HEK293 (cell line): ENCODE measurements at regions not wholly inside any gene's neighbourhood (a gene's known extent, or its start where the extent isn't known, plus 50 kb on each side); places are given as distances from the start of the nearest gene placed in this dataset.

Experiments
- CTCF ChIA-PET: fragments of 350-600 bp; formaldehyde crosslinking; extraction: SDS; loops from one replicate; lab custom pipeline; 2021; ENCODE audit warnings: antibody characterized with exemption; lab: Yijun Ruan, JAX
- POLR2A ChIA-PET: fragments of 300-600 bp; formaldehyde crosslinking; extraction: SDS; loops from one replicate; lab custom pipeline; 2020; ENCODE audit warnings: antibody characterized with exemption, inconsistent platforms; lab: Yijun Ruan, JAX
- H3K27ac ChIP-seq: fragments of 200-500 bp; sonication (Bioruptor generic); 2 replicates; pipeline ENCODE4 v1.5.1; 2014; ENCODE audit warnings: low read depth, low read length, control low read depth, inconsistent platforms; ENCODE audit errors: extremely low read depth
- H3K36me3 ChIP-seq, 2 experiments: fragments of 200-500 bp in 1 of 2; sonication (Bioruptor generic) in 1 of 2; 1 replicate in 1 of 2; 2 replicates in 1 of 2; pipeline ENCODE4 v1.5.1; 2014 to 2017; ENCODE audit warnings: inconsistent platforms in 2 of 2, low read length in 2 of 2; ENCODE audit not compliant: control insufficient read depth in 2 of 2, insufficient read depth in 1 of 2
- H3K4me1 ChIP-seq: fragments of 200-500 bp; sonication (Bioruptor generic); 2 replicates; pipeline ENCODE4 v1.5.1; 2014; ENCODE audit warnings: mild to moderate bottlenecking, low read length, inconsistent platforms; ENCODE audit not compliant: control insufficient read depth, insufficient read depth
- H3K4me3 ChIP-seq: 2 replicates; pipeline ENCODE4 v1.5.1; 2011; ENCODE audit warnings: low read depth, mild to moderate bottlenecking, control low read depth, low read length, moderate library complexity
- H3K9me3 ChIP-seq: fragments of 200-500 bp; sonication (Bioruptor generic); 2 replicates; pipeline ENCODE4 v1.5.1; 2014; ENCODE audit warnings: low read depth, low read length, inconsistent platforms; ENCODE audit not compliant: control insufficient read depth, insufficient read depth
- GLIS1 ChIP-seq: fragments of 450-650 bp; formaldehyde crosslinking; IDR thresholded peaks from 2 replicates; pipeline ENCODE4 v1.5.1; 2016; ENCODE audit warnings: missing biosample characterization, missing genetic modification characterization
- KLF1 ChIP-seq: fragments of 450-650 bp; formaldehyde crosslinking; IDR thresholded peaks from 2 replicates; pipeline ENCODE4 v1.5.1; 2016; ENCODE audit warnings: missing biosample characterization, missing genetic modification characterization
- SCRT2 ChIP-seq: fragments of 450-650 bp; formaldehyde crosslinking; IDR thresholded peaks from 2 replicates; pipeline ENCODE4 v1.5.1; 2016; ENCODE audit warnings: missing biosample characterization, missing genetic modification characterization
- SP7 ChIP-seq: fragments of 450-650 bp; formaldehyde crosslinking; IDR thresholded peaks from 2 replicates; pipeline ENCODE4 v1.5.1; 2016; ENCODE audit warnings: missing biosample characterization, missing genetic modification characterization
- ZBTB11 ChIP-seq: fragments of 450-650 bp; formaldehyde crosslinking; conservative IDR thresholded peaks from 2 replicates; pipeline ENCODE4 v1.5.1; 2016; ENCODE audit warnings: low read depth, missing biosample characterization, missing genetic modification characterization
- ZBTB8A ChIP-seq: fragments of 450-650 bp; formaldehyde crosslinking; IDR thresholded peaks from 2 replicates; pipeline ENCODE4 v1.5.1; 2016; ENCODE audit warnings: missing biosample characterization, missing genetic modification characterization
- ZEB2 ChIP-seq: fragments of 450-650 bp; formaldehyde crosslinking; IDR thresholded peaks from 2 replicates; pipeline ENCODE4 v1.5.1; 2016; ENCODE audit warnings: missing biosample characterization, missing genetic modification characterization
- ZFP41 ChIP-seq: fragments of 450-650 bp; formaldehyde crosslinking; IDR thresholded peaks from 2 replicates; pipeline ENCODE4 v1.5.1; 2016; ENCODE audit warnings: missing biosample characterization, missing genetic modification characterization, borderline replicate concordance
- ZNF175 ChIP-seq: fragments of 450-650 bp; formaldehyde crosslinking; IDR thresholded peaks from 2 replicates; pipeline ENCODE4 v1.5.1; 2016; ENCODE audit warnings: missing biosample characterization, missing genetic modification characterization
- ZNF335 ChIP-seq: fragments of 450-650 bp; formaldehyde crosslinking; conservative IDR thresholded peaks from 2 replicates; pipeline ENCODE4 v1.5.1; 2016; ENCODE audit warnings: missing biosample characterization, missing genetic modification characterization
- ZNF449 ChIP-seq: fragments of 450-650 bp; formaldehyde crosslinking; IDR thresholded peaks from 2 replicates; pipeline ENCODE4 v1.5.1; 2017; ENCODE audit warnings: missing biosample characterization, mild to moderate bottlenecking, missing genetic modification characterization, moderate library complexity
- ZNF518A ChIP-seq: fragments of 450-650 bp; formaldehyde crosslinking; conservative IDR thresholded peaks from 2 replicates; pipeline ENCODE4 v1.5.1; 2016; ENCODE audit warnings: low read depth, missing biosample characterization, missing genetic modification characterization
- ZNF585B ChIP-seq: fragments of 450-650 bp; formaldehyde crosslinking; IDR thresholded peaks from 2 replicates; pipeline ENCODE4 v1.5.1; 2016; ENCODE audit warnings: missing biosample characterization, missing genetic modification characterization
- ZNF621 ChIP-seq: fragments of 450-650 bp; formaldehyde crosslinking; IDR thresholded peaks from 2 replicates; pipeline ENCODE4 v1.5.1; 2017; ENCODE audit warnings: missing biosample characterization, missing genetic modification characterization
- ZNF626 ChIP-seq: fragments of 450-650 bp; sonication (Bioruptor Pico); formaldehyde crosslinking; IDR thresholded peaks from 2 replicates; pipeline ENCODE4 v1.5.1; 2018; ENCODE audit warnings: missing biosample characterization, missing genetic modification characterization, inconsistent platforms

- POLR2A ChIA-PET: no interaction called here
- CTCF ChIA-PET: interaction anchor here (1.0 kb wide), 1 partner anchor 325 kb away, joined by 3 read pairs; no protein-coding TSS in a partner anchor
- TF ChIP-seq ZBTB8A (tag by site-specific recombination) (no peak), GLIS1 (tag by site-specific recombination) (no peak), ZNF626 (no peak), ZNF518A (tag by site-specific recombination) (no peak), ZNF621 (tag by site-specific recombination) (no peak)
- H3K27ac ChIP-seq: no peak overlapping the region
- no peak overlapping the region for H3K4me3 ChIP-seq
- no peaks in the 10 kb centered on the region for H3K36me3 ChIP-seq
- no peaks in the 10 kb centered on the region for H3K4me1 ChIP-seq
- H3K9me3 ChIP-seq: no peaks in the 10 kb centered on the region
These were observed 245.0 kb upstream of the GPR101 start for GRCh38 chrX:137278825-137279224.

GRCh38 chrX:137263374-137263773 is 229.6 kb upstream of the GPR101 start:
- Histone ChIP-seq H3K4me1 (no peaks in the 10 kb centered on the region), H3K4me3 (no peak overlapping the region), H3K27ac (no peak overlapping the region), H3K9me3 (no peaks in the 10 kb centered on the region), H3K36me3 (no peaks in the 10 kb centered on the region)
- CTCF ChIA-PET: no interaction called here
- POLR2A ChIA-PET: no interaction called here
- no peak for TF ChIP-seq ZNF175 (tag by site-specific recombination)
- no peak for TF ChIP-seq KLF1
- TF ChIP-seq ZFP41 (tag by site-specific recombination): no peak
- no peak for TF ChIP-seq ZEB2 (tag by site-specific recombination)
- TF ChIP-seq ZNF585B: no peak
- no peak for TF ChIP-seq SP7
- no peak for TF ChIP-seq ZNF449 (tag by site-specific recombination)
- no peak for TF ChIP-seq ZNF335 (tag by site-specific recombination)
- no peak for TF ChIP-seq ZBTB11
- no peak for TF ChIP-seq SCRT2 (tag by site-specific recombination)
